NCI-H1930 (cell line): ENCODE measurements at regions not wholly inside any gene's neighbourhood (a gene's known extent, or its start where the extent isn't known, plus 50 kb on each side); places are given as distances from the start of the nearest gene placed in this dataset.
"Not testable (repeated sequence)": the region's sequence is repeated elsewhere in the genome, so short reads cannot be mapped to it uniquely, and the experiment has no call there.

Experiments used
- DNase-seq, 2 experiments: peaks; one replicate each; lab custom pipeline; 2025; lab: John Stamatoyannopoulos, UW

DNA sequence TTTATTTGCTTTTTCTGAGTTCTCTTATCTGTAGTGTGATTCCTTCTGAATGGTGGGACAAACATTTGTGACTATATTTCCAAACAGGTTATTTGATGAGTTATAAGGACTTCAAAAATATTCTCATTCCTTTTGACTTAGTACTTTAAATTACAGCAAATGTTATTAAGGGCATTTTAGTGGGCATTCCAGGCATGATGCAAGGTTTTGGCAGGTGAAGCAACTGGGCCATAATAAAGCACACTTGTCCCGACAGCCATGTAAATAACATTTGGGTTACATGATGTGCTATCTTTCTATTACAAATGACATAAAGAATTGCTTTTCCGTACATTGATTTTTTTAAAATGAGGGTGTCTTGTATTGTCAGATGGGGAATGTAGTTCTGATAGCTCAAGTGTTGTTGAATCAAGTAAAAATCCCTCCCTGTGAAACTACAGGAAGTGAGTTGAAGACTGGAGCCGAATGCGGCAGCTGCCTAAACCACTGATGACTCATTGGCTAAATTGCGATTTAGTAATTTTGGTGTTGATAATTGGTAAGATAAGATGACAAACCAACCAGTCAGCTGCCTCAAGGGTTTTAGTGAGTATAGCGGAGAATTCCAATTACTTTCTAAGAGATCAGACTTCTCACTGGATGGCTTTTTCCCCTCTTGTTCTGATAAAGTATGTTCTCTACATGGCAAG lies 231.3 kb upstream of the NPY start:
- peak in 1 of 2 experiments; percentile 72 for DNase-seq

DNA sequence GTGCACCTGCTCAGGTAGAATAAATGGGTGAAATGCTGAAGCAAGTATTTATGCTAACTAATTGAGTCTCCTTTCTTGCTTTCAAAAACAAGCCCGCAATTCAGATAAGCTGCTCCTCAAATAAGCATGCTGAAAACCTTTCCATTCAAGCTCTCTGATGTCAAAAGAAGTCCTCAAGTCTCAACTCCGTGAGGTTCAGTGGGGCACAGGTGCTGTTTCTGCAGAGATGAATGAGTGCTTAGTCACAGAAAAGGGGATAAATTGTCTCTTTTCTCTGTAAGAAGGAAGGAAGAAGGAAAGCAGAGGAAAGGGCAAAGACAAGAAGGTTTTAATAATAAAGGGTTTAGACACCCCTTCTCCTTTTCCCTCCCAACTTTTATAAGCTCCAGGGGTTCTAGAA lies 229.8 kb upstream of the NPY start:
- DNase-seq: no peak

DNA sequence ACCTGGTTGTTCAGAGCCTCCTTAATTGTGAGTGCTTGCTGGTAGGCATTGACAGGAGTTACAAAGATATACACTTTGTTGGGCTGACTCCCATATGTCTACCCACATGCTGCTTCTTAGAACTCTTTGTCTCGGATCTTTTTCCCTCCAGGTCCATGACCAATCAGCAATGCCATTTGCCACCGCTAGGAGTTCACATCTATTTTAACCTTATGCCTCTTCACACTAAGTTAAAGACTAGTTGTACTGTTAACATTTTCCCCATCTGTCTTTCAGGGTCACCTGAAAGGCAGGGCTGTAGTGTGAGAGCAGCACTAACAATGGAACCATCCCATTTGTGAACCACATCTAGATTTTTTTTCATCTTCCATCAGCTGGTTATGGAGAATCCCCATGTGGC lies 226.7 kb upstream of the NPY start:
- no peak for DNase-seq

DNA sequence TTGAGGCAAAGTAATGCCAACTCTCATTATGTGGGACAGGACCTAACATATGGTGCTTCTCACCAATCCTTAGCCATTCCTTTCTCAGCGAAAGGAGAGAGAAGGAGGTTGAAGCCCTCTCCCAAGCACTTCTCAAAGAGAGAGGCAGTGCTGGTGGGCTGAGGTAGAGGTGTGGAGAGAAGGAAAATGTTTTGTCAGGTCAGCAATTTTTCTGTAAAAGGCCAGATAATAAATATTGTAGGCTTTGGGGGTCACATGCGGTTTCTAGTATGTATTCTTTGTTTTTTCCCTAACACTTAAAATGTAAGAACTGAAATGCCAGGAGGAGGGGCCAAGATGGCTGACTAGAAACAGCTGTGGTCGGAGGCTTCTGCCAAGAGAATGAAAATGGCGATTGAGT lies 225.0 kb upstream of the NPY start:
- no peak for DNase-seq

DNA sequence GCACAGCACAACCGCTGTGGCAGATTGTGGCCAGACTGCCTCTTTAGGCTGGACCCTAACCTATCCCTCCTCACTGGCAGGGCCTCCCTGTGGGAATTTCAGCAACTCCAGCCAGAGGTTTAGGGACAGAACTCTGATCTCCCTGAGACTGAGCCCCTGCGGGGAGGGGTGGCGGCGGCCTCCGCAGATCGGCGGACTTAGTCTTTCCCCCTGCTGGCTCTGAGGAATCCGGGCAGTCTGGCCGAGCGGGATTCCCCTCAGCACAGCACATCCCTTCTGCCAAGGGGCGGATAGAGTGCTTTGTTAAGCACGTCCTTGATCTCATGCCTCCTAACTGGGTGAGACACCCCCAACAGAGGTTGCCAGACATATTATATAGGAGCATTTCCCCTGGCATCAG lies 224.2 kb upstream of the NPY start:
- no peak for DNase-seq

DNA sequence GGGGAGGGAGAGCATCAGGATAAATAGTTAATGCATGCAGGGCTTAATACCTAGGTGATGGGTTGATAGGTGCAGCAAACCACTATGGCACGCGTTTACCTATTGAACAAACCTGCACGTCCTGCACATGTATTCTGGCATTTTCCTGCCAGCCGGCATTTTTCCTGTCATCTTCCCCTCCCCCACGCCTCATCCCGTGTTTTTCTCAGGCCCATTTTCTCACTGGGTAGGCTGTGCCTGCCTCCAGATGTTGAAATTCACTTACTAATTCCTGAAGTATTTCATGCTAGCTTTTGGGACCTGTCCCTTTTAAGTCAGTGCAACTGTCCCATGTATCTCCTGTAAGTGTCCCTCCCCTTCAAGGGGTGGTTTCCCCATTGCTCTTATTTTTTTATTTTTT lies 220.3 kb upstream of the NPY start:
- DNase-seq: no peak

DNA sequence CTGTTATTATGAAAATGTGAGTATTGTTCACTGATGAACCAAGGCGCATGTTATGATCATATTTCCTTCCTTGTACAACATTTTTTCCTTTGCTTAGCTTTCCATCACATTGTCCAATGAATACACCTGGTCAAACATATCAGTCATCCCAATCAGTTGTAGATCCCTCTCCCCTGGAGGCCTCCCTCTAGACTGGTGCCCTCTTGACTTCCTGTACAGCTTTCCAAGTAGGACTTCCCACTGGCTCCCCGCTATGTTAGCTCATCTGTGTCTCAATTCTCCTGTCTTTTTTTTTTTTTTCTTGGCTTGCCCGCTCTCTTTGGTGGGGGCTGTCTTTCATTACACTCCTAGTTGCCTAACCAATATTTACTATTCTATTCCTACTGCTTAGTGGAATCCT lies 214.2 kb upstream of the NPY start:
- DNase-seq: no peak

DNA sequence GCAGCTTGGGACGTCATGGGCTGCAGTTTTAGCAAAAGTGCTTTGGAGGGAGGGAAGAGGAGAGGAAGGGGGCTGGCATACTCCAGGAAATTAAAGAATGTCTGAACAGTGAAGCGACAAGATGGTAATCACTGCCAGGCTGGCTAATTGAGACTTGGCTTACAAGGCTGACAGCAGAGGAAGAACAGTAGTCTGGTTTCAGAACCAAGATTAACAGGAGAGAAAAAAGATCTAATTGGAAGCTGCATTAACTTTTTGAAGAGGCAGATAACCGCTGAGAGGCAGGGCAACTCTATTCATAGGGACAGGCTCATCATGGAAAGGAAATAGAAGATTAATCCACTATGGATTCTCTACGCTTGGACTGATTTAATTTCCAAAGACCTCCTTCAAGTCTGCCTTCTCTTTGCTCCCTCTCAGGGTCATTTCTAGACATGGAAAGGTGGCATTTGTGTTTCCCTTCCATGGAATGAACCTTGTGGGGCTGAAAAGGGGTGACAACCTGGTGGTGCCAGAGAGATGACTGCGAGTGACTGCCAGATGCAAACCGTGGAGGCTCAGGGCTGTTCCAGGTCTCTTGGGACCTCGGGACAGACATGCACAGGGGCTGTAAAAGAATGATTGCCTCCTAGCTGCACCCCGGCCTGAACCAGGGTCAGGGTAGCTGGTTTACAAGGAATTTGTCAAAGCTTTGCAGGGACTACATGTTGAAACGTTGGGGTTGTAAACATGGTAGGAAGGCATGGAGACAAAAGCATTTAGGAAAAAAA lies 210.2 kb upstream of the NPY start:
- DNase-seq: no peak

DNA sequence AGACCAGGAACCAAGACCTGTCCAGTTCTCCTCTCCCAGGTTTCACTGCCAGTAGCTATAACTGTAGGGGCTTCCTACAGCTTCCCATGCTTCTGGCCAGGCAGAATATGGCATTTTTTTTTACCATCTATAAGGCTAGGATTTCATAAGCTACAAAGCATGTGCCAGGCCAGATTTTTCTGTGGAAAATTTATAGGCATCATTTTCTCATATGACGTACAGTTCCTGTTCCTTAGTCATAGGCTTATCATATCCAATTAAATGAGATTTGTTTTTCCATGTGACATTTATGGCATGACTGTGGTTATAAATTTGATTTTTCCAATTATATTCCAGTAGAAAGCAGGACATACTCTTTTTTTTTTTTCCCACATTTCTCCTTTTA lies 208.6 kb upstream of the NPY start:
- no peak for DNase-seq

DNA sequence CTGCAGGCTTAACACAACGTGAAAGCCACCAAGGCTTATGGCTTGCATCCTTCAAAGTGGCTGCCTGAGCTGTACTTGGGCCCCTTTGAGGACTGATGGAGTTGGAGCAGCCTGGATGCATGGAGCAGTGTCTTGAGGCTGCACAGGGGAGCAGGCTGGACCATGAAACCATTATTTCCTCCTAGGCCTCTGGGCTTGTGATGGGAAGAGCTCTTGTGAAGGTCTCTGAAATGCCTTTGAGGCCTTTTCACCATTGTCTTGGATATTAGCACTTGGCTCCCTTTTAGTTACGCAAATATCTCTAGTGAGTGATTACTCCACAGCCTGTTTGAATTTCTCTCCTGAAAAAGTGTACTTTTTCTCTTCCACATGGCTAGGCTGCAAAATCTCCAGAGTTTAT lies 201.2 kb upstream of the NPY start:
- no peak for DNase-seq

DNA sequence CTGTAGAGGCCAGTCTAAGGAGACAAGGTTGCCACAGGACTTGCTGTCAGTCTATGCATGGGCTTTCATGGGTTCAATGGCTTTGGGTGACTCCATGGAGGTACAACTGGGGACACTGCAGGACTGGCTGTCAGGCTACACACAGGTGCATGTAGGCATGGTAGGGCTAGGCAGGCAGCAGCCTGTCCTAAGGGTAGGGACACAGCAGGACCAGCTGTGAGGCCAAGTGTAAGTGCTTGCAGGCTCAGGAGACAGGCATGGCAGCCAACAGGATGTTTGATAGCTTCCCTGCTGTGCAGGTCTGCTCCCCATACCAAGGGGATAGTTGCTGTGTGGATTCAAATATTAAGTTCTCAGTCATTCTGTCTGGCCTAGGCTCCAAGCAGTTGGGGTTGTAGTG lies 181.0 kb upstream of the NPY start:
- DNase-seq: no peak

DNA sequence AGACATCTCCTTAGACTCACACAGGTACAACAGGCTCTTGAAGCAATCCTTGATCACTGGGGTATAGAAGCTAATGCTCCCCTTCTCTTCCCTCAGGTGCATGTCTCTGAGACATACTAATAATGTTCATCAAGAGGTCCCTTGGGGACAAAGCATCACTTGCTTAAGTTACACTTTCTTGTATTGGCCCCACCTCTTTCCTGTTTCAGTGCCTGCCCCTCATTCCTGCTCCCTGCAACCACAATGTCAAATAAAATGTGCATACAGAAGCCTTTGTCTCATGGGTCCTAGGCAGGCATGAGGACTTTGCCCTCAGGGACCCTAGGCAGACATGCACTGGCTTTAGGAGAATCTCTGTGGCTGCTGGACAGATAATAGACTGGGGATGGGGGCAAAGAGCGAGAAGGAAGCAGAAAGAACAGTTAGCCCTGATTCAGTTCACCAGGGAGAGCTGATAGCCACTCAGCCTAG lies 175.0 kb upstream of the NPY start:
- no peak for DNase-seq

DNA sequence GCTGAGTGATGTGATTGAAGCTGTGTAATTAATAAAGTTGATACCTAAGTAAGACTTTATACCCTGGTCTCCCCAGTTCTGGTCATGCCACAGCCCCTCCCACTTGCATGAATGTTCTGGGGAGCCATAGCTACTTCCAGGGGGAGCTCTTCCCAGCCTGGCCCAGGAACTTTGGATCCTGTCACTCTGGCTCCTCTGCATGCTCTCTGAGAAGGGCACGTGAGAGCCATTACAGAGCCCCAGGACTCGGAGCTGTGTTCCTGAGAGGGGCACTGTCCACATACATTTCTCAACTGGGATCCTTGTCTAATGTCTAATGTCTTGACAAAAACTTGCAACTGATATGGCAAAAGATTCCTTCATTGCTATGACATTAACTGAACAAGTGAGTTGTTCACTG lies 173.9 kb upstream of the NPY start:
- no peak for DNase-seq

DNA sequence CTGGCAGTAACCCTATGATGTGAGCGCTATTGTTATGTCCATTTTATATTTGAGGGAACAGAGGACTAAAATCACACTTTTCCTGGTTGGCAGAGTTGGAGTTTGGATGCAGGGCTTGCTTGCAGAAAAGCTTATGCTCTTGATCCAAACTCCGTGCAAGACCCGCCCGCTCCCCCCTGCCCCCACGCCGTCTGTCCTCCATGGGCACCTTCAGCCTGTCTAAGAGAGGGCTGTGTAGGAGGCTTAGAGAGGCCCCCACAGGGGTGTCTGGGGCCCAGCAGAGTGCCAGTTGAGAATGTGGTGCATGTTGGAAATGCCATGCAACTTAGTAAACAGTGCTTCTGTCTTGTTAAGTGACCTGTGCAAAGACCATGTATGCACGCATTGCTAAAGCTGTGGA lies 170.5 kb upstream of the NPY start:
- DNase-seq: no peak

DNA sequence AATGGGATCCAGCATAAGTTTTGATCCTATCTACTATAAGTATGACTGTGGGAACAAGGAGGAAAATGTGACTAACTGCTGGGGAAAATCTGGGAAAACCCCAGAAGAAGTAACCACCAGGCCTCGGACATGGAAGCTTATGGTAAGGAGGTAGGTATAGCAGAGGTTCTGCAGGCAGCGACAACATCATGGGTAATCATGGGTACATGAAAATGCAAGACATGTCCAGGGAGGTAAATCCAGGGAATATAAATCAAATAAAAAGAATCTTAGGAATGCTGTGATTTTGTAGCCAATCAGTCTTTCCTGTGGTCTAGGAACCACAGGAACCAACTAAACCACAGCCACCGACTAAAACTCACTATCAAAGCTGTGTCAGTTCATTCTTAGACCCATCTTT lies 168.3 kb upstream of the NPY start:
- DNase-seq: no peak

DNA sequence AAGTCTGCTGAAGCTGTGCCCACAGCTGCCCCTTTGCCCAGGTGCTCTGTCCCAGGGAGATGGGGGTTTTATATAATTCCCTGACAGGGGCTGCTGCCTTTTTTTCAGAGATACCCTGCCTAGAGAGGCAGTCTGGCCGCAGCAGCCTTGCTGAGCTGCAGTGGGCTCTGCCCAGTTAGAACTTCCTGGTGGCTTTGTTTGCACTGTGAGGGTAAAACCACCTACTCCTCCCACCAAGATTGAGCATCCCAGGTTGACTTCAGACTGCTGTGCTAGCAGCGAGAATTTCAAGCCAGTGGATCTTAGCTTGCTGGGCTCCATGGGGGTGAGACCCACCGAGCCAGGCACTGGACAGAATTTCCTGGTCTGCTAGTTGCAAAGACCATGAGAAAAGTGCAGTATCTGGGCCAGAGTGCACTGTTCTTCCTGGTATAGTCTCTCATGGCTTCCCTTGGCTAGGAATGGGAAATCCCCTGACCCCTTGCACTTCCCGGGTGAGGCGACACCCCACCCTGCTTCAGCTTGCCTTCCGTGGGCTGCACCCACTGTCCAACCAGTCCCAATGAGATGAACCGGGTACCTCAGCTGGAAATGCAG lies 166.0 kb upstream of the NPY start:
- DNase-seq: not testable (repeated sequence)

DNA sequence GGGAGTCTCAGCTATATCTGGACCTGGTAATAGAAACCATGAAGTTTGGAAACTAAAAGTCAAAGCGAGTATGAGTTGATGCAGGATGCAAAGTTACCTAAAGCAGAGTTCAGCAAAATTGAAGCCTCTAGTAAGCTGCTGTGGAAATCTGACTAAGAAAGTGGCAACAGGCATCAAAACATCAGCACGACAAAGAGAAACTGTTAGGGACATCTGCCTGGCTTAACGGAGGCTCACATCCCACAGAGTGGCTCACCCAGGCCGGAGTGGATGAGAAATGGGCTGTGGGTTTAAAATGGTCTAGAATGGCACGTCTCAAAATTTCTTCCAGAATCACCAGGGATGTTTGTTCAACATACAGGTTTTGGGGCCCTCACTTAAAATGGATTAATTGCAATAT lies 164.1 kb upstream of the NPY start:
- no peak for DNase-seq

DNA sequence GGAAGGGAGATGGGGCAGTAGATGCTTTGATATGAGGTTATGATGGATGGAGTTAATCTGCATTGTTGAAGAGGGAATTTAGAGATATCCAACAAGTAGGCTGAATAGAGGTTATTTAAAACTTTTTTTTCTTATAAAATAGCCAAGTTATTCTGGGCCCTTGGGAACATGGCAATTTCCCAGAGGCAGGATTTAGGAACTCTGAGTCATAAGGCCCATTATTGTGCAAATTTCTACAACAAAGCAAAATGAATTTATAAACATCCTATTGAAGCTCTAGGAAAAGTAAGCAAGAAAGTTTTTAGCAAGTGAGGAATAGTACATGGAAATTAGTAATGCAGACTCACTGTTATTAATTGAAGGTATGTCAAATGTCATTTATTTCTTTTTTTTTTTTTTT lies 160.9 kb upstream of the NPY start:
- DNase-seq: no peak

DNA sequence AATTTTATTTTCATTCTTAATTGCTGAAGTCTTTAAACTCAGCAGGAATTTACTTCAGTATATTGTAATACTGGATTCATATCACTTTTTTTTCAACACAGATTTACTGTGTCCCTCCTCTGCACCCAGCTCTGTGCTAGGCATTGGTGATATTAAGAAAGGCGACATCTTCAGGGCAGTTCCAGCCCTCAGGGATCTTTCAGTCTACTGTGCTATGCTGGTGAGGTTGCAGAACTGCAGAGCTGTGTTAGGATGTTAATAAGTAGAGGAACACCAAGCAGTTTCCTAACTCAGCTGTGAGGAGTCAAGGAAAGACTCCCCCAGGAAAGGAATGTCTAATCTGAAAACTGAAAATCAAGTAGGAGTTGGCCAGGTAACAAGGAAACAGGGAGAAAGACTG lies 158.2 kb upstream of the NPY start:
- DNase-seq: no peak

DNA sequence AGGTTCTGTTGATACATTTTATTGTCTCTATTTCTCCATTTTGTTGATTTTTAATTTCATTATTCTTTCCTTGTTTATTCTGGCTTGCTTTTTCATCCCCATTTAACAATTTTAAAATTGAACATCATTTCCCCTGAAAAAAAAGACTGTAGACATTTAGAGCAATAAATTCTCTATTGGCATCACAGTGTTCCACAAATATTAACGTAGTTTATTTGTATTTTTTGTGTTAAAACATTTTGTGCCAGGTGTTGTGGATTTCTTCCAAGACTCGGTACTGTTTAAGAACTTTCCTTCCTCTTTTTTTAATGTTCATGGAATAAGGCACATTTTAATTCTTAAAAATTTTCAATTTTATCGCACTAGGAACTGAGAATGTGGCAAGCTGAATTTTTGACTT lies 156.1 kb upstream of the NPY start:
- DNase-seq: no peak

DNA sequence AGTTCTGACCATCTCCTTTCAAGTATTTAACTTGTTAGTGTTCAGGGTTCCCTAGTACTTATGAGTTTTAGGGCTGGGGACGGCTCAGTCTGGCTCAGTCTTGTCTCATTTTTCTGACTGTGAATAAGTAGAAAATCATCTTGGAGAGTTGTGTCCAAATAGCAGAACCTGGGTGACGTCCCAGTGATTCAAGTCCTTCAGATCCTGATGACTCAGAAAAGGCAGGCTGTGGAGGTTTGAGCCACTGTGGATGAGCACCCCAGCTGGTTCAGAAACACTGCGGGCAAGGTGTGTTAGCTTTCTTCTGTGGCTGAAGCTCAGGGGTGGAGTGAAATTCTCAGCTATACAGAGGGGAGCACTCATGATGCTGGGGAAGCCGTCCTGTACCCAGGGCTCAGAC lies 154.4 kb upstream of the NPY start:
- no peak for DNase-seq

DNA sequence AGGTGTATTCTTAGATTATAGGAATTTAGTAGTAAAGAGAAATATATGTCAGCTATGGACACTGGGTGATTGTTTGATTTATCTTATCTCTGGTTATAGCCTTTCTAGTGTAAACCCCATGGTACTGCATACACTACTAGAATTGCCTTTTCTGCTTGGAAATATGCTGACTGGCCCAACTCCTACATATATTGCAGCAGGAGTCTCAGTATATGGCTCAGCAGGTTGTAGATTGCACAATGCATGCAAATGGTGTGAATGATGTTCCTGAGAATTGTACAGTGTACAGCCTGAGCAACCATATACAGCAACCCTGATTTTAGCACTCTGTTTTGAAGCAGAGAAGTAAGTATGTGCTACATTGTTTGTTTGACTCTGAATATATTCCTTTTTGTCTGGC lies 153.4 kb upstream of the NPY start:
- DNase-seq: no peak

DNA sequence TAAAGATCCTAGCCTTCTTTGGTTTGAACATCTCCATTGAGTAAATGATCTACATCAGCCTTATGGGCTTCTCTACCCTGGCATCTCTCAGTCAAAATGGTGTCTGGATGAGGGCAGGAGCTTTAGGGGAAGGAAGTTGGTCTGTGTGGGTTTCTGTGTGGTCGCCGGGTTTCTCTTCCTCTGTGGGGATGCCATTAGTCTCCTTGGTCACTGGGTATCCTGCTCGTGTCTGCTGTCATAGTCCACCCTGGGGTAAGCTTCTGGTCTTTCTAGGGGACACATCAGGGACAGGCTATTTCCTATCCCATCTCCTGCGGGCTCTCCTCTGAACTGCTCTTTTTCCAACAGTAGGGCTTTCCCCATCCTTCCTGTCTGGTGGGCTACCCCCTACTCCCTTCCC lies 150.3 kb upstream of the NPY start:
- DNase-seq: no peak

DNA sequence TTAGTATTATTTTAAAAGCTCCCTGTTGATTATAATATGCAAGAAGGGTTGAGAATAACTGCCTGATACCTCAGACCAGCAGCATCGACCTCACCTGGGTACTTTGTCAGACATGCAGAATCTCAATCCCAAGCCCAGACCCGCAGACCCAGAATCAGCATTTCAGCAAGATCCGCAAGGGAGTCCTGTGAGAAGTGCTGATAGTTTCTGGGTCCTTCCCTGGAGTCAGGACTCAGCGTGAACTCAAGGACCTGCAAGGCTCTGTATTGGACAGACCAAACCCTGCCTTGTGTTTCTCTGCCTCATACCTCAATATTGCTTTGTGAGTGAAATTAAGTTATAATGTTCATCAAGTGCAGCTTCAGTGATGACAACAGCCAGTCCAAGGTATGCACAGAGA lies 149.5 kb upstream of the NPY start:
- DNase-seq: no peak
